Caco-2 (cell line): ENCODE measurements at regions not wholly inside any gene's neighbourhood (a gene's known extent, or its start where the extent isn't known, plus 50 kb on each side); places are given as distances from the start of the nearest gene placed in this dataset.

ENCODE experiments used
- BruUV-seq: library from RNA; stranded (reverse); fragments of 400-500 nt; replicated peaks from 2 replicates; lab custom pipeline; 2021; lab: Mats Ljungman, UMichigan
- CTCF ChIA-PET: fragments of 300-600 bp; sonication (Branson Sonifier 250); formaldehyde crosslinking; loops from one replicate; lab custom pipeline; 2022; ENCODE audit warnings: antibody characterized with exemption; lab: Charles Lee
- POLR2A ChIA-PET: fragments of 300-600 bp; sonication (Branson Sonifier 250); formaldehyde crosslinking; loops from one replicate; lab custom pipeline; 2022; ENCODE audit warnings: antibody characterized with exemption; lab: Charles Lee
- DNase-seq, 2 experiments: peaks; one replicate each; pipeline versions ENCODE4 v3.0.0 to v3.0.0-alpha.2; 2020 to 2022
- H3K27me3 ChIP-seq: replicated peaks from 2 replicates; pipeline ENCODE4 v1.6.0; 2011; ENCODE audit warnings: low read length; ENCODE audit not compliant: control insufficient read depth, insufficient read depth
- H3K36me3 ChIP-seq: 2 replicates; pipeline ENCODE4 v1.5.1; 2011; ENCODE audit warnings: low read length; ENCODE audit not compliant: control insufficient read depth, insufficient read depth
- H3K4me1 ChIP-seq: fragments of 250-450 bp; sonication (Bioruptor Pico); 2 replicates; pipeline ENCODE4 v1.5.1; 2020; ENCODE audit warnings: mild to moderate bottlenecking
- H3K4me3 ChIP-seq: 2 replicates; pipeline ENCODE4 v1.5.1; 2011; ENCODE audit warnings: low read depth, mild to moderate bottlenecking, control low read depth, low read length
- H3K9me3 ChIP-seq: fragments of 250-450 bp; sonication (Bioruptor Pico); 2 replicates; pipeline ENCODE4 v1.5.1; 2020; ENCODE audit warnings: mild to moderate bottlenecking, moderate library complexity
- H3K27ac Mint-ChIP-seq: one replicate; pipeline ENCODE4 v1.8.0; 2022; ENCODE audit warnings: mixed read lengths; ENCODE audit not compliant: unreplicated experiment
- H3K27me3 Mint-ChIP-seq: one replicate; pipeline ENCODE4 v1.8.0; 2022; ENCODE audit warnings: mixed read lengths; ENCODE audit not compliant: insufficient read depth, unreplicated experiment
- H3K36me3 Mint-ChIP-seq: one replicate; pipeline ENCODE4 v1.8.0; 2022; ENCODE audit warnings: mild to moderate bottlenecking, mixed read lengths; ENCODE audit not compliant: insufficient read depth, unreplicated experiment
- H3K4me1 Mint-ChIP-seq: one replicate; pipeline ENCODE4 v1.8.0; 2022; ENCODE audit warnings: low read depth, mixed read lengths; ENCODE audit not compliant: unreplicated experiment
- H3K4me3 Mint-ChIP-seq: one replicate; pipeline ENCODE4 v1.8.0; 2022; ENCODE audit warnings: mild to moderate bottlenecking, moderate library complexity, mixed read lengths; ENCODE audit not compliant: unreplicated experiment
- H3K9me3 Mint-ChIP-seq: one replicate; pipeline ENCODE4 v1.8.0; 2022; ENCODE audit warnings: mixed read lengths; ENCODE audit not compliant: unreplicated experiment
- CTCF ChIP-seq, 2 experiments: fragments of 200-600 bp in 1 of 2; IDR thresholded peaks; 1 replicate in 1 of 2; 2 replicates in 1 of 2; pipeline versions ENCODE4 v1.5.1 to v1.8.0; 2011 to 2022; ENCODE audit warnings: antibody characterized with exemption in 1 of 2, control low read depth in 1 of 2, inconsistent platforms in 1 of 2, low read depth in 1 of 2, low read length in 1 of 2, mild to moderate bottlenecking in 1 of 2, moderate library complexity in 1 of 2; ENCODE audit not compliant: insufficient read depth in 1 of 2, severe bottlenecking in 1 of 2, unreplicated experiment in 1 of 2
- intact Hi-C: fragments of 100-400 bp; cut with micrococcal nuclease; formaldehyde crosslinking; loops from one replicate; pipeline ENCODE4 v1.10.0; 2022; ENCODE audit not compliant: unreplicated experiment

GRCh38 chr6:105817370-105817769 is 268.8 kb upstream of the PRDM1 start:
- no TSS peak for BruUV-seq
- Mint-ChIP-seq H3K4me3 (no peak overlapping the region), H3K4me1 (peaks cover 11% of the 10 kb centered on the region), H3K9me3 (no peaks in the 10 kb centered on the region), H3K36me3 (peaks cover 6% of the 10 kb centered on the region), H3K27ac (no peak overlapping the region), H3K27me3 (no peaks in the 10 kb centered on the region)
- H3K36me3 ChIP-seq = no peaks in the 10 kb centered on the region
- DNase-seq = no peak
- H3K4me1 ChIP-seq = peaks cover 14% of the 10 kb centered on the region
- no peaks in the 10 kb centered on the region for H3K9me3 ChIP-seq
- ChIA-PET POLR2A (no interaction called here), CTCF (no interaction called here)
- H3K4me3 ChIP-seq = no peak overlapping the region
- H3K27me3 ChIP-seq = no peaks in the 10 kb centered on the region
- no peak for TF ChIP-seq CTCF (IDR thresholded peaks at IDR 0.05; ENCODE audit: insufficient read depth in 1 of 2, low read depth in 1 of 2, low read length in 1 of 2, severe bottlenecking in 1 of 2, unreplicated experiment in 1 of 2)
- intact Hi-C loops = loop anchor here (10.0 kb wide), 1 partner anchor 267 kb away; the partner anchor contains the start of gene PRDM1

GRCh38 chr6:105816847-105817246 is 269.3 kb upstream of the PRDM1 start:
- Histone ChIP-seq H3K27me3 (no peaks in the 10 kb centered on the region), H3K4me1 (peaks cover 14% of the 10 kb centered on the region), H3K36me3 (no peaks in the 10 kb centered on the region), H3K9me3 (no peaks in the 10 kb centered on the region), H3K4me3 (no peak overlapping the region)
- Mint-ChIP-seq H3K4me3 (no peak overlapping the region), H3K36me3 (peaks cover 6% of the 10 kb centered on the region), H3K9me3 (no peaks in the 10 kb centered on the region), H3K27me3 (no peaks in the 10 kb centered on the region), H3K4me1 (peaks cover 11% of the 10 kb centered on the region), H3K27ac (no peak overlapping the region)
- no TSS peak for BruUV-seq
- intact Hi-C loops = loop anchor here (10.0 kb wide), 1 partner anchor 268 kb away; the partner anchor contains the start of gene PRDM1
- ChIA-PET CTCF (no interaction called here), POLR2A (no interaction called here)
- TF ChIP-seq CTCF (IDR thresholded peaks at IDR 0.05; ENCODE audit: insufficient read depth in 1 of 2, low read depth in 1 of 2, low read length in 1 of 2, severe bottlenecking in 1 of 2, unreplicated experiment in 1 of 2) = no peak
- no peak for DNase-seq

- H3K4me1 ChIP-seq = peaks cover 14% of the 10 kb centered on the region
- H3K9me3 Mint-ChIP-seq = no peaks in the 10 kb centered on the region
- TF ChIP-seq CTCF (IDR thresholded peaks at IDR 0.05; ENCODE audit: insufficient read depth in 1 of 2, low read depth in 1 of 2, low read length in 1 of 2, severe bottlenecking in 1 of 2, unreplicated experiment in 1 of 2) = no peak
- H3K36me3 ChIP-seq = no peaks in the 10 kb centered on the region
- H3K27ac Mint-ChIP-seq = no peak overlapping the region
- H3K36me3 Mint-ChIP-seq = peaks cover 6% of the 10 kb centered on the region
- H3K9me3 ChIP-seq = no peaks in the 10 kb centered on the region
- ChIA-PET POLR2A (no interaction called here), CTCF (no interaction called here)
- H3K27me3 Mint-ChIP-seq = no peaks in the 10 kb centered on the region
- no peak overlapping the region for H3K4me3 ChIP-seq
- DNase-seq = no peak
- H3K4me3 Mint-ChIP-seq = no peak overlapping the region
- no peaks in the 10 kb centered on the region for H3K27me3 ChIP-seq
- peaks cover 11% of the 10 kb centered on the region for H3K4me1 Mint-ChIP-seq
- intact Hi-C loops = loop anchor here (2.0 to 10.0 kb wide), 2 partner anchors 81 to 269 kb away; partner anchors contain the start of gene PRDM1
- BruUV-seq = no TSS peak
These were observed 270.2 kb upstream of the PRDM1 start for GRCh38 chr6:105815661-105816555.
